ENCODE measurements at regions not wholly inside any gene's neighbourhood (a gene's known extent, or its start where the extent isn't known, plus 50 kb on each side); places are given as distances from the start of the nearest gene placed in this dataset.

GRCh38 chr6:90403489-90404381 lies 107.1 kb upstream of the BACH2 start:
- DNase-seq = peak; percentile 19 to 42
- TF ChIP-seq POLR2A (IDR thresholded peaks at IDR 0.05; ENCODE audit: low read length) (no peak), GATA1 (IDR thresholded peaks at IDR 0.05; ENCODE audit: low read depth, low read length) (no peak)

- DNase-seq = no peak
- TF ChIP-seq POLR2A (IDR thresholded peaks at IDR 0.05; ENCODE audit: low read length) (no peak), GATA1 (IDR thresholded peaks at IDR 0.05; ENCODE audit: low read depth, low read length) (no peak)
Observed at GRCh38 chr6:90402831-90403192, 106.2 kb upstream of the BACH2 start.

- DNase-seq = no peak
- TF ChIP-seq POLR2A (IDR thresholded peaks at IDR 0.05; ENCODE audit: low read length) (no peak), GATA1 (IDR thresholded peaks at IDR 0.05; ENCODE audit: low read depth, low read length) (no peak)
Observed at GRCh38 chr6:90401933-90402830, 105.5 kb upstream of the BACH2 start.

- no peak for DNase-seq
Observed at GRCh38 chr6:90399970-90400369, 103.3 kb upstream of the BACH2 start.

GRCh38 chr6:90397929-90398674 lies 101.5 kb upstream of the BACH2 start:
- DNase-seq = peak; percentile 13 to 27
- TF ChIP-seq POLR2A (IDR thresholded peaks at IDR 0.05; ENCODE audit: low read length) (no peak), GATA1 (IDR thresholded peaks at IDR 0.05; ENCODE audit: low read depth, low read length) (no peak)

More at GRCh38 chr6:90399970-90400369, 103.3 kb upstream of the BACH2 start:
- TF ChIP-seq GATA1 (IDR thresholded peaks at IDR 0.05; ENCODE audit: low read depth, low read length) (no peak), POLR2A (IDR thresholded peaks at IDR 0.05; ENCODE audit: low read length) (no peak)

GRCh38 chr6:90397047-90397446 lies 100.4 kb upstream of the BACH2 start:
- DNase-seq = no peak
- TF ChIP-seq POLR2A (IDR thresholded peaks at IDR 0.05; ENCODE audit: low read length) (no peak), GATA1 (IDR thresholded peaks at IDR 0.05; ENCODE audit: low read depth, low read length) (no peak)

GRCh38 chr6:90393232-90393884 lies 96.7 kb upstream of the BACH2 start:
- TF ChIP-seq POLR2A (IDR thresholded peaks at IDR 0.05; ENCODE audit: low read length) (no peak), GATA1 (IDR thresholded peaks at IDR 0.05; ENCODE audit: low read depth, low read length) (no peak)
- DNase-seq = peak; percentile 41 to 73

- TF ChIP-seq GATA1 (IDR thresholded peaks at IDR 0.05; ENCODE audit: low read depth, low read length) (no peak), POLR2A (IDR thresholded peaks at IDR 0.05; ENCODE audit: low read length) (no peak)
- DNase-seq = no peak
Observed at GRCh38 chr6:90390379-90390778, 93.7 kb upstream of the BACH2 start.

- no peak for TF ChIP-seq GATA1 (IDR thresholded peaks at IDR 0.05; ENCODE audit: low read depth, low read length)
- TF ChIP-seq POLR2A (IDR thresholded peaks at IDR 0.05; ENCODE audit: low read length) = no peak
Observed at GRCh38 chr6:90388395-90388794, 91.8 kb upstream of the BACH2 start.

GRCh38 chr6:90387826-90388225 lies 91.2 kb upstream of the BACH2 start:
- DNase-seq = no peak
- TF ChIP-seq POLR2A (IDR thresholded peaks at IDR 0.05; ENCODE audit: low read length) (no peak), GATA1 (IDR thresholded peaks at IDR 0.05; ENCODE audit: low read depth, low read length) (no peak)

More at GRCh38 chr6:90388395-90388794, 91.8 kb upstream of the BACH2 start:
- DNase-seq = no peak

GRCh38 chr6:90387383-90387775 lies 90.7 kb upstream of the BACH2 start:
- no peak for DNase-seq
- TF ChIP-seq POLR2A (IDR thresholded peaks at IDR 0.05; ENCODE audit: low read length) = no peak
- no peak for TF ChIP-seq GATA1 (IDR thresholded peaks at IDR 0.05; ENCODE audit: low read depth, low read length)

- no peak for DNase-seq
- TF ChIP-seq POLR2A (IDR thresholded peaks at IDR 0.05; ENCODE audit: low read length) (no peak), GATA1 (IDR thresholded peaks at IDR 0.05; ENCODE audit: low read depth, low read length) (no peak)
Observed at GRCh38 chr6:90386399-90387382, 90.0 kb upstream of the BACH2 start.

Measured in erythroblast (primary cell).